ENCODE measurements at regions not wholly inside any gene's neighbourhood (a gene's known extent, or its start where the extent isn't known, plus 50 kb on each side); places are given as distances from the start of the nearest gene placed in this dataset.

- DNase-seq: no peak
- no peaks in the 10 kb centered on the region for H3K36me3 ChIP-seq (ENCODE audit: low read depth, low read length)
- no peaks in the 10 kb centered on the region for H3K27me3 ChIP-seq (ENCODE audit: low read length)
- ATAC-seq: no peak
- H4K20me1 ChIP-seq (ENCODE audit: low read length): no peaks in the 10 kb centered on the region
- H2AFZ ChIP-seq (ENCODE audit: low read length): no peak overlapping the region
- no TSS peak for BruUV-seq (replicated peaks)
- no peaks in the 10 kb centered on the region for H3K79me2 ChIP-seq (ENCODE audit: low read length)
- intact Hi-C loops (cut with micrococcal nuclease): no loop called here
- no peaks in the 10 kb centered on the region for H3K9me3 ChIP-seq (ENCODE audit: low read length)
- no peaks in the 10 kb centered on the region for H3K9me2 ChIP-seq (replicated peaks; ENCODE audit: low read length)
- no peak overlapping the region for H3K4me3 ChIP-seq (ENCODE audit: low read length)
- TF ChIP-seq EZH2phosphoT487 (IDR thresholded peaks at IDR 0.05; ENCODE audit: borderline replicate concordance, low read length): no peak
- TF ChIP-seq EZH2 (IDR thresholded peaks at IDR 0.05; ENCODE audit: low read length, unreplicated experiment): no peak
- TF ChIP-seq, protein P1, sequence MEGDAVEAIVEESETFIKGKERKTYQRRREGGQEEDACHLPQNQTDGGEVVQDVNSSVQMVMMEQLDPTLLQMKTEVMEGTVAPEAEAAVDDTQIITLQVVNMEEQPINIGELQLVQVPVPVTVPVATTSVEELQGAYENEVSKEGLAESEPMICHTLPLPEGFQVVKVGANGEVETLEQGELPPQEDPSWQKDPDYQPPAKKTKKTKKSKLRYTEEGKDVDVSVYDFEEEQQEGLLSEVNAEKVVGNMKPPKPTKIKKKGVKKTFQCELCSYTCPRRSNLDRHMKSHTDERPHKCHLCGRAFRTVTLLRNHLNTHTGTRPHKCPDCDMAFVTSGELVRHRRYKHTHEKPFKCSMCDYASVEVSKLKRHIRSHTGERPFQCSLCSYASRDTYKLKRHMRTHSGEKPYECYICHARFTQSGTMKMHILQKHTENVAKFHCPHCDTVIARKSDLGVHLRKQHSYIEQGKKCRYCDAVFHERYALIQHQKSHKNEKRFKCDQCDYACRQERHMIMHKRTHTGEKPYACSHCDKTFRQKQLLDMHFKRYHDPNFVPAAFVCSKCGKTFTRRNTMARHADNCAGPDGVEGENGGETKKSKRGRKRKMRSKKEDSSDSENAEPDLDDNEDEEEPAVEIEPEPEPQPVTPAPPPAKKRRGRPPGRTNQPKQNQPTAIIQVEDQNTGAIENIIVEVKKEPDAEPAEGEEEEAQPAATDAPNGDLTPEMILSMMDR (conservative IDR thresholded peaks at IDR 0.05; ENCODE audit: low read depth, low read length): no peak
- H3F3A ChIP-seq (ENCODE audit: low read length, unreplicated experiment): no peaks in the 10 kb centered on the region
- H3K27ac ChIP-seq (ENCODE audit: low read length): no peak overlapping the region
- H3K9ac ChIP-seq (ENCODE audit: low read length): no peak overlapping the region
- CTCF ChIA-PET: no interaction called here
- no peak overlapping the region for H3K4me2 ChIP-seq (ENCODE audit: low read length)
- POLR2A ChIA-PET (ENCODE audit: unreplicated experiment): no interaction called here
- peaks cover 12% of the 10 kb centered on the region for H3K4me1 ChIP-seq (ENCODE audit: insufficient read depth, low read length)
These were observed 180.7 kb downstream of the ETS2 start for GRCh38 chr21:38986406-38986805.

GRCh38 chr21:38985568-38986378, 180.0 kb downstream of the ETS2 start:
- H3K9ac ChIP-seq (ENCODE audit: low read length): no peak overlapping the region
- intact Hi-C loops (cut with micrococcal nuclease): no loop called here
- no peak overlapping the region for H2AFZ ChIP-seq (ENCODE audit: low read length)
- H3K27me3 ChIP-seq (ENCODE audit: low read length): no peaks in the 10 kb centered on the region
- ATAC-seq (no peak), DNase-seq (no peak)
- no peak overlapping the region for H3K27ac ChIP-seq (ENCODE audit: low read length)
- H3K9me3 ChIP-seq (ENCODE audit: low read length): no peaks in the 10 kb centered on the region
- no TSS peak for BruUV-seq (replicated peaks)
- CTCF ChIA-PET: no interaction called here
- H3K4me1 ChIP-seq (ENCODE audit: insufficient read depth, low read length): peaks cover 12% of the 10 kb centered on the region
- POLR2A ChIA-PET (ENCODE audit: unreplicated experiment): no interaction called here
- H3K36me3 ChIP-seq (ENCODE audit: low read depth, low read length): no peaks in the 10 kb centered on the region
- TF ChIP-seq EZH2 (IDR thresholded peaks at IDR 0.05; ENCODE audit: low read length, unreplicated experiment) (no peak), EZH2phosphoT487 (IDR thresholded peaks at IDR 0.05; ENCODE audit: borderline replicate concordance, low read length) (no peak)
- TF ChIP-seq, protein P1 (conservative IDR thresholded peaks at IDR 0.05; ENCODE audit: low read depth, low read length): no peak
- H3K4me2 ChIP-seq (ENCODE audit: low read length): no peak overlapping the region
- H3K79me2 ChIP-seq (ENCODE audit: low read length): no peaks in the 10 kb centered on the region
- H4K20me1 ChIP-seq (ENCODE audit: low read length): no peaks in the 10 kb centered on the region
- H3F3A ChIP-seq (ENCODE audit: low read length, unreplicated experiment): no peaks in the 10 kb centered on the region
- no peak overlapping the region for H3K4me3 ChIP-seq (ENCODE audit: low read length)
- H3K9me2 ChIP-seq (replicated peaks; ENCODE audit: low read length): no peaks in the 10 kb centered on the region

DNA sequence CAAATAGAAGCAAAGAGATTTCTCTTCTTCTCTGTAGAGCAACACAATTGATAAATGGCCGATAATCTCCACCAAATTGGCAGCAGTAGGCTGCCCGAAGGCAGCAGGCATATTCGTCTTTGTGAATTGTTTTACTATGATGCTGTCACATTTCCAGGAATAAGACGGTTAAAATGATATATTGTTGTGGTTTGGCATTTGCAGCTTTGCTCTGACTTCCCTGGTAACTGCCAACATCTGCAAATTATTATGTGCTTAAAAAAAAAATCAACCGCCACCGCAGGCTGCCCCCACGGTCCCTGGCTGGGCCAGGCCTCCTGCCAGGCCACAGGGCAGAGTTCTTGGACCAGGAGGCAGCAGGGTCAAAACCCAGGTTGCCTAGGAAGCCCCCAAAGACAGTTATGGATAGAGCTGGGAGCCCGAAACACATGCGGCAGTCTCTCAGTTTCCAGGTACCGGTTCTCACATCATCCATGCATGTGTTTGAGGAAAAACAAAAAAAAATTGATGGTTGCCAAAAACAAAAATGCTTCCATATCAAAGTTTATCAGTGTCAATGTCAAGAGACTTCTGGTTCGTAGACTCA, 179.3 kb downstream of the ETS2 start:
- BruUV-seq (replicated peaks): no TSS peak
- no peak for DNase-seq
- CTCF ChIA-PET: no interaction called here

More for the DNA sequence above, 179.3 kb downstream of the ETS2 start:
- Histone ChIP-seq H3K4me3 (ENCODE audit: low read length) (no peak overlapping the region), H3K9me2 (replicated peaks; ENCODE audit: low read length) (no peaks in the 10 kb centered on the region), H3K79me2 (ENCODE audit: low read length) (no peaks in the 10 kb centered on the region), H3K4me1 (ENCODE audit: insufficient read depth, low read length) (peaks cover 10% of the 10 kb centered on the region), H3K9me3 (ENCODE audit: low read length) (no peaks in the 10 kb centered on the region), H2AFZ (ENCODE audit: low read length) (no peak overlapping the region), H4K20me1 (ENCODE audit: low read length) (no peaks in the 10 kb centered on the region), H3K27ac (ENCODE audit: low read length) (no peak overlapping the region), H3F3A (ENCODE audit: low read length, unreplicated experiment) (no peaks in the 10 kb centered on the region), H3K27me3 (ENCODE audit: low read length) (no peaks in the 10 kb centered on the region), H3K9ac (ENCODE audit: low read length) (no peak overlapping the region), H3K36me3 (ENCODE audit: low read depth, low read length) (no peaks in the 10 kb centered on the region), H3K4me2 (ENCODE audit: low read length) (no peak overlapping the region)
- TF ChIP-seq EZH2phosphoT487 (IDR thresholded peaks at IDR 0.05; ENCODE audit: borderline replicate concordance, low read length) (no peak), EZH2 (IDR thresholded peaks at IDR 0.05; ENCODE audit: low read length, unreplicated experiment) (no peak)
- TF ChIP-seq, protein P1 (conservative IDR thresholded peaks at IDR 0.05; ENCODE audit: low read depth, low read length): no peak
- intact Hi-C loops (cut with micrococcal nuclease): no loop called here
- POLR2A ChIA-PET (ENCODE audit: unreplicated experiment): no interaction called here
- no peak for ATAC-seq
